H1 (cell line): ENCODE measurements at regions not wholly inside any gene's neighbourhood (a gene's known extent, or its start where the extent isn't known, plus 50 kb on each side); places are given as distances from the start of the nearest gene placed in this dataset.

Experiments
- CTCF ChIA-PET: fragments of 300-600 bp; sonication (Branson Sonifier 250); formaldehyde crosslinking; loops from one replicate; lab custom pipeline; 2021; ENCODE audit not compliant: partially characterized antibody; lab: Charles Lee
- POLR2A ChIA-PET: fragments of 300-600 bp; sonication (Branson Sonifier 250); formaldehyde crosslinking; loops from one replicate; lab custom pipeline; 2021; ENCODE audit warnings: inconsistent platforms; ENCODE audit not compliant: partially characterized antibody; lab: Charles Lee
- DNase-seq, 2 experiments: peaks; one replicate each; pipeline versions ENCODE4 v3.0.0 to v3.0.0-alpha.2; 2010 to 2022; ENCODE audit warnings: low spot score in 2 of 2, low read depth in 1 of 2, mixed read lengths in 1 of 2
- FAIRE-seq: peaks from 2 replicates; lab custom pipeline; 2011; peaks lifted over from hg19 to GRCh38; lab: Jason Lieb, UNC
- H2AFZ ChIP-seq: 2 replicates; pipeline ENCODE4 v1.8.1; 2012; ENCODE audit warnings: low read length, inconsistent platforms
- H2AK5ac ChIP-seq: 2 replicates; pipeline ENCODE4 v1.6.1; 2013; ENCODE audit warnings: low read depth, low read length
- H2BK120ac ChIP-seq: replicated peaks from 2 replicates; pipeline ENCODE3; 2013; ENCODE audit warnings: low read depth, low read length, inconsistent platforms
- H2BK12ac ChIP-seq: 2 replicates; pipeline ENCODE4 v1.6.1; 2013; ENCODE audit warnings: low read depth, low read length
- H2BK15ac ChIP-seq: 2 replicates; pipeline ENCODE4 v1.6.1; 2013; ENCODE audit warnings: low read length
- H2BK20ac ChIP-seq: 2 replicates; pipeline ENCODE4 v1.6.1; 2013; ENCODE audit warnings: low read length
- H2BK5ac ChIP-seq: 2 replicates; pipeline ENCODE4 v1.6.1; 2013; ENCODE audit warnings: low read depth, low read length
- H3K14ac ChIP-seq: 2 replicates; pipeline ENCODE4 v1.6.1; 2013; ENCODE audit warnings: inconsistent platforms; ENCODE audit not compliant: insufficient read length
- H3K18ac ChIP-seq: 2 replicates; pipeline ENCODE4 v1.6.1; 2013; ENCODE audit warnings: low read length; ENCODE audit errors: extremely low read depth
- H3K23ac ChIP-seq: 2 replicates; pipeline ENCODE4 v1.6.1; 2013; ENCODE audit warnings: inconsistent platforms; ENCODE audit not compliant: insufficient read length
- H3K23me2 ChIP-seq: 2 replicates; pipeline ENCODE4 v1.6.1; 2013; ENCODE audit warnings: low read depth, low read length
- H3K27ac ChIP-seq: 2 replicates; pipeline ENCODE4 v1.6.1; 2011; ENCODE audit warnings: low read depth, low read length, inconsistent platforms
- H3K27me3 ChIP-seq, 4 experiments: replicated peaks in 1 of 4; 1 replicate in 1 of 4; 2 replicates in 3 of 4; pipeline versions ENCODE4 v1.6.1 to v1.8.1; 2011 to 2013; ENCODE audit warnings: low read length in 3 of 4, mild to moderate bottlenecking in 3 of 4, inconsistent platforms in 2 of 4, mixed read lengths in 2 of 4, moderate library complexity in 1 of 4; ENCODE audit not compliant: control insufficient read depth in 3 of 4, insufficient read depth in 3 of 4; ENCODE audit errors: extremely low read depth in 1 of 4
- H3K36me3 ChIP-seq, 4 experiments: 2 replicates each; pipeline versions ENCODE4 v1.6.1 to v1.8.1; 2011 to 2013; ENCODE audit warnings: mild to moderate bottlenecking in 4 of 4, low read length in 3 of 4, moderate library complexity in 2 of 4, control low read depth in 1 of 4, inconsistent platforms in 1 of 4; ENCODE audit not compliant: insufficient read depth in 4 of 4, control insufficient read depth in 2 of 4
- H3K4ac ChIP-seq: replicated peaks from 2 replicates; pipeline ENCODE3; 2013; ENCODE audit warnings: low read length, low read depth, mixed read lengths, inconsistent platforms; ENCODE audit not compliant: insufficient read length
- H3K4me1 ChIP-seq, 4 experiments: replicated peaks in 1 of 4; 1 replicate in 1 of 4; 2 replicates in 3 of 4; pipeline versions ENCODE4 v1.6.1 to v1.8.1; 2011 to 2013; ENCODE audit warnings: low read length in 3 of 4, inconsistent platforms in 2 of 4, mixed read lengths in 1 of 4; ENCODE audit not compliant: insufficient read depth in 4 of 4, control insufficient read depth in 3 of 4
- H3K4me2 ChIP-seq, 2 experiments: 2 replicates each; pipeline versions ENCODE4 v1.6.1 to v1.8.1; 2011 to 2013; ENCODE audit warnings: low read depth in 2 of 2, low read length in 2 of 2, control low read depth in 1 of 2, inconsistent platforms in 1 of 2, mild to moderate bottlenecking in 1 of 2; ENCODE audit not compliant: insufficient read depth in 1 of 2
- H3K4me3 ChIP-seq, 4 experiments: fragments of 200-600, 300-600 bp in 1 of 4; sonication (generic), shearing (Covaris generic), sonication (Bioruptor Twin) in 1 of 4; 2 replicates each; pipeline versions ENCODE4 v1.5.1 to v1.8.1; 2011 to 2016; ENCODE audit warnings: low read length in 4 of 4, low read depth in 3 of 4, control low read depth in 2 of 4, inconsistent platforms in 2 of 4, mild to moderate bottlenecking in 2 of 4, mixed read lengths in 1 of 4, moderate library complexity in 1 of 4; ENCODE audit not compliant: insufficient read depth in 2 of 4; ENCODE audit errors: extremely low read depth in 1 of 4
- H3K56ac ChIP-seq: replicated peaks from 2 replicates; pipeline ENCODE3; 2013; ENCODE audit warnings: low read depth, mild to moderate bottlenecking, mixed read lengths, low read length, inconsistent platforms; ENCODE audit not compliant: insufficient read length
- H3K79me1 ChIP-seq: 2 replicates; pipeline ENCODE4 v1.6.1; 2013; ENCODE audit warnings: low read depth, low read length, control low read depth
- H3K79me2 ChIP-seq, 2 experiments: 2 replicates each; pipeline versions ENCODE4 v1.6.1 to v1.8.1; 2012 to 2013; ENCODE audit warnings: low read length in 2 of 2, mild to moderate bottlenecking in 2 of 2, inconsistent platforms in 1 of 2; ENCODE audit not compliant: insufficient read depth in 2 of 2, control insufficient read depth in 1 of 2
- H3K9ac ChIP-seq, 4 experiments: replicated peaks in 1 of 4; 1 replicate in 1 of 4; 2 replicates in 3 of 4; pipeline versions ENCODE4 v1.6.1 to v1.8.1; 2011 to 2013; ENCODE audit warnings: low read depth in 3 of 4, low read length in 3 of 4, control low read depth in 2 of 4, mild to moderate bottlenecking in 2 of 4, moderate library complexity in 2 of 4, inconsistent platforms in 1 of 4; ENCODE audit errors: extremely low read depth in 1 of 4
- H3K9me3 ChIP-seq, 2 experiments: 2 replicates each; pipeline versions ENCODE4 v1.6.1 to v1.8.1; 2012 to 2013; ENCODE audit warnings: mild to moderate bottlenecking in 2 of 2, moderate library complexity in 2 of 2, control low read depth in 1 of 2, inconsistent platforms in 1 of 2, low read depth in 1 of 2, low read length in 1 of 2, mixed read lengths in 1 of 2; ENCODE audit not compliant: insufficient read depth in 2 of 2
- H4K20me1 ChIP-seq, 2 experiments: replicated peaks in 1 of 2; 2 replicates each; pipeline versions ENCODE3 to v1.8.1; 2011 to 2013; ENCODE audit warnings: inconsistent platforms in 2 of 2, low read length in 2 of 2, mild to moderate bottlenecking in 1 of 2; ENCODE audit not compliant: insufficient read depth in 2 of 2, control insufficient read depth in 1 of 2
- H4K5ac ChIP-seq: 2 replicates; pipeline ENCODE4 v1.6.1; 2013; ENCODE audit warnings: low read length, low read depth, mixed read lengths, inconsistent platforms; ENCODE audit not compliant: insufficient read length
- H4K8ac ChIP-seq: 2 replicates; pipeline ENCODE4 v1.8.0; 2013; ENCODE audit warnings: mild to moderate bottlenecking, moderate library complexity, low read length, inconsistent platforms; ENCODE audit not compliant: insufficient read depth; ENCODE audit errors: extremely low read depth
- H4K91ac ChIP-seq: replicated peaks from 2 replicates; pipeline ENCODE3; 2013; ENCODE audit warnings: low read length, mixed read lengths, inconsistent platforms; ENCODE audit not compliant: insufficient read length
- CEBPB ChIP-seq: IDR thresholded peaks from 2 replicates; pipeline ENCODE4 v1.6.1; 2012; ENCODE audit warnings: low read depth, low read length
- WGBS, 2 experiments: shearing (Covaris generic) in 1 of 2; methylation state at CpG; one replicate each; pipeline versions ENCODE4 v1.1.6 to v1.1.7; 2013 to 2015; ENCODE audit warnings: low lambda C conversion rate in 2 of 2, mixed read lengths in 2 of 2, inconsistent platforms in 1 of 2, low coverage in 1 of 2, missing lambda C conversion rate in 1 of 2; ENCODE audit not compliant: insufficient replicate concordance in 2 of 2, insufficient coverage in 1 of 2, insufficient read length in 1 of 2; ENCODE audit errors: extremely low coverage in 1 of 2, missing lambda C conversion rate in 1 of 2; 5-methylcytosine and 5-hydroxymethylcytosine counted together

DNA sequence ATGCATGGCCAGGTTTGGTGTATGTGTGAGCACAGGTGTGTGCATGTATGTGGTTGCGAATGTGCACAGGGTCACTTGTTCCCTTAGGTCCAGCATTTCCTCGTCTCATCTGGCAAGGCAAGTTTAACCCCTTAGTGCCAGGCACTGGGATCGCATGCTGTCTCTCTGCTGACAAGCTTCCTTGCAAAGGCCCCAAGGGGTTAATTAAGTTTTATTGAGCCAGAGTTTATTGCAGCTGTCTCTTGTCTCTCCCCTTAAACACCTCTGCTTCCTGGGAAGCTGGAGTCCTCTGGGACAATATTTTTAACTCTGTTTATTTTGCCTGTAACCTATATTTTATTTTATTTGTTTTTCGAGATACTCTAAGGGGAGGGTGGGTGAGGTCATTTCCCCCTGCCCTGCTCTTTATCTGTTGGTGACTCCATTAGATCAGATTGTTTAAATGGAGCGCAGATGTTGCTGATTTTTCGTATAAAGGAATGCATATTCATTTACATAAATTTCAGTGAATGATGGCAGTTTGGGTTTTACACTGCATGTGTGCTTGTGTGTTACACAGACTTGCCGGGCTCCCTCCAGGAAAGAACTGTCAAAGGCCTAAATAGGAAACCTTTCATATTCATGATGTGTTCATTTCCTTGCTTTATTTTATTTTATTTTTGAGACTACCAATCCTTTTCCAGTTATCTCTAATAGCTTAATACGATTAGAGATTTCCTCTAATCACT, 99.7 kb downstream of the CBLN1 start:
- Histone ChIP-seq H4K8ac (no peak overlapping the region), H3K36me3 (no peaks in the 10 kb centered on the region), H2AFZ (0 out of 2 replicates have a peak overlapping the region, but pooled peaks have one; percentile 73), H3K56ac (no peak overlapping the region), H2BK12ac (no peak overlapping the region), H2BK20ac (no peak overlapping the region), H2BK120ac (no peak overlapping the region), H3K14ac (no peak overlapping the region), H3K4me3 (no peak overlapping the region), H4K5ac (no peak overlapping the region), H3K4me2 (peak overlapping the region in 1 of 2 experiments; percentile 21; a peak in 1 of 4 replicates), H3K9me3 (no peaks in the 10 kb centered on the region), H2BK5ac (no peak overlapping the region), H3K4me1 (peaks cover 0 to 4% (median 2%) of the 10 kb centered on the region in 4 experiments; a peak in 1 of 7 replicates), H3K79me2 (no peaks in the 10 kb centered on the region), H3K18ac (no peak overlapping the region; the same call in 1 of the 2 replicates), H4K20me1 (no peaks in the 10 kb centered on the region), H3K27ac (no peak overlapping the region), H3K4ac (no peak overlapping the region), H3K23ac (no peak overlapping the region), H4K91ac (no peak overlapping the region), H3K27me3 (no peaks in the 10 kb centered on the region), H3K9ac (no peak overlapping the region), H3K79me1 (no peaks in the 10 kb centered on the region), H2AK5ac (no peak overlapping the region), H2BK15ac (0 out of 2 replicates have a peak overlapping the region, but pooled peaks have one; percentile 25), H3K23me2 (no peaks in the 10 kb centered on the region)
- CTCF ChIA-PET, result interaction anchor here (0.7 to 1.1 kb wide), 4 partner anchors 8 to 120 kb away, joined by 3 to 4 read pairs (median 3); no protein-coding TSS in a partner anchor
- WGBS, 2 experiments, result 81% methylated on average over 8 of the region's 8 CpGs; no CpG with 5 or more reads in 1 of the 2 experiments
- FAIRE-seq (peak; percentile 72), DNase-seq (no peak)
- POLR2A ChIA-PET, result interaction anchor here (0.8 kb wide), 1 partner anchor 11 kb away, joined by 3 read pairs; no protein-coding TSS in a partner anchor
- no peak for TF ChIP-seq CEBPB
